IMR-90 (cell line): ENCODE measurements at regions not wholly inside any gene's neighbourhood (a gene's known extent, or its start where the extent isn't known, plus 50 kb on each side); places are given as distances from the start of the nearest gene placed in this dataset.

Experiments
- ATAC-seq: fragments of 200-7000 bp; cut with Tn5 transposase; 2 replicates; pipeline ENCODE4 v1.9.1; 2020; ENCODE audit warnings: low read depth, mild to moderate bottlenecking, moderate library complexity
- BruUV-seq: library from RNA; stranded (reverse); fragments of 400-500 nt; replicated peaks from 2 replicates; lab custom pipeline; 2021; lab: Mats Ljungman, UMichigan
- CTCF ChIA-PET: fragments of 300-600 bp; formaldehyde crosslinking; extraction: SDS; loops from one replicate; lab custom pipeline; 2021; ENCODE audit warnings: antibody characterized with exemption; lab: Yijun Ruan, JAX
- POLR2A ChIA-PET: fragments of 300-600 bp; sonication (Branson Sonifier 250); formaldehyde crosslinking; loops from one replicate; lab custom pipeline; 2022; ENCODE audit warnings: antibody characterized with exemption; ENCODE audit not compliant: unreplicated experiment; lab: Charles Lee
- DNase-seq: peaks from one replicate; pipeline ENCODE4 v3.0.0; 2013
- H2AFZ ChIP-seq: replicated peaks from 2 replicates; pipeline ENCODE3; 2013; ENCODE audit warnings: low read length, mild to moderate bottlenecking; ENCODE audit not compliant: poor library complexity
- H2AK5ac ChIP-seq: 2 replicates; pipeline ENCODE4 v1.6.1; 2013; ENCODE audit warnings: low read depth, low read length, inconsistent platforms
- H2AK9ac ChIP-seq: replicated peaks from 2 replicates; pipeline ENCODE3; 2013; ENCODE audit warnings: mild to moderate bottlenecking, low read depth, low read length, moderate library complexity; ENCODE audit not compliant: poor library complexity
- H2BK120ac ChIP-seq: 2 replicates; pipeline ENCODE4 v1.6.1; 2013; ENCODE audit warnings: low read depth, low read length, inconsistent platforms
- H2BK15ac ChIP-seq: 3 replicates; pipeline ENCODE4 v1.6.1; 2013; ENCODE audit warnings: low read depth, low read length, inconsistent platforms
- H2BK20ac ChIP-seq: 2 replicates; pipeline ENCODE4 v1.6.1; 2013; ENCODE audit warnings: low read depth, mild to moderate bottlenecking, inconsistent platforms, low read length, moderate library complexity
- H2BK5ac ChIP-seq: 2 replicates; pipeline ENCODE4 v1.6.1; 2013; ENCODE audit warnings: mild to moderate bottlenecking, low read depth, low read length, inconsistent platforms; ENCODE audit not compliant: poor library complexity, severe bottlenecking
- H3K14ac ChIP-seq: replicated peaks from 2 replicates; pipeline ENCODE4 v1.6.1; 2013; ENCODE audit warnings: low read depth, low read length, inconsistent platforms
- H3K18ac ChIP-seq: 2 replicates; pipeline ENCODE4 v1.6.1; 2013; ENCODE audit warnings: low read depth, low read length, control low read depth
- H3K23ac ChIP-seq: 2 replicates; pipeline ENCODE4 v1.6.1; 2013; ENCODE audit warnings: low read depth, low read length, inconsistent platforms
- H3K27ac ChIP-seq: 2 replicates; pipeline ENCODE4 v1.5.1; 2013; ENCODE audit warnings: mild to moderate bottlenecking, control low read depth, low read length; ENCODE audit not compliant: insufficient read depth
- H3K27me3 ChIP-seq: 2 replicates; pipeline ENCODE4 v1.6.1; 2013; ENCODE audit warnings: low read length; ENCODE audit not compliant: control insufficient read depth, insufficient read depth
- H3K36me3 ChIP-seq: 2 replicates; pipeline ENCODE4 v1.6.1; 2013; ENCODE audit warnings: low read length, mixed read lengths; ENCODE audit not compliant: control insufficient read depth, insufficient read depth
- H3K4ac ChIP-seq: 2 replicates; pipeline ENCODE4 v1.6.1; 2013; ENCODE audit warnings: low read depth, low read length, inconsistent platforms
- H3K4me1 ChIP-seq: 2 replicates; pipeline ENCODE4 v1.6.1; 2013; ENCODE audit warnings: low read length, mixed read lengths; ENCODE audit not compliant: control insufficient read depth, insufficient read depth
- H3K4me2 ChIP-seq: 2 replicates; pipeline ENCODE4 v1.6.1; 2013; ENCODE audit warnings: low read depth, mild to moderate bottlenecking, control low read depth, low read length, moderate library complexity
- H3K4me3 ChIP-seq: 2 replicates; pipeline ENCODE4 v1.5.1; 2013; ENCODE audit warnings: low read depth, mild to moderate bottlenecking, control low read depth, low read length, moderate library complexity; ENCODE audit not compliant: insufficient read depth
- H3K56ac ChIP-seq: 2 replicates; pipeline ENCODE4 v1.6.1; 2013; ENCODE audit warnings: low read length, inconsistent platforms; ENCODE audit not compliant: insufficient read depth; ENCODE audit errors: extremely low read depth
- H3K79me1 ChIP-seq, 2 experiments: 2 replicates each; pipeline ENCODE4 v1.6.1; 2013; ENCODE audit warnings: low read length in 2 of 2, inconsistent platforms in 1 of 2, low read depth in 1 of 2
- H3K9ac ChIP-seq: 2 replicates; pipeline ENCODE4 v1.6.1; 2013; ENCODE audit warnings: low read depth, low read length, control low read depth
- H3K9me1 ChIP-seq: 2 replicates; pipeline ENCODE4 v1.6.1; 2013; ENCODE audit warnings: low read length, inconsistent platforms; ENCODE audit not compliant: insufficient read depth
- H3K9me3 ChIP-seq: 2 replicates; pipeline ENCODE4 v1.6.1; 2013; ENCODE audit warnings: low read length; ENCODE audit not compliant: control insufficient read depth, insufficient read depth
- H4K20me1 ChIP-seq: 2 replicates; pipeline ENCODE4 v1.6.1; 2013; ENCODE audit warnings: low read length, inconsistent platforms; ENCODE audit not compliant: insufficient read depth
- H4K5ac ChIP-seq: 2 replicates; pipeline ENCODE4 v1.6.1; 2013; ENCODE audit warnings: mild to moderate bottlenecking, low read depth, low read length, control low read depth
- H4K8ac ChIP-seq, 2 experiments: 2 replicates each; pipeline ENCODE4 v1.6.1; 2013; ENCODE audit warnings: low read depth in 2 of 2, low read length in 2 of 2, control low read depth in 1 of 2, inconsistent platforms in 1 of 2
- H4K91ac ChIP-seq: 2 replicates; pipeline ENCODE4 v1.6.1; 2013; ENCODE audit warnings: low read depth, low read length, inconsistent platforms; ENCODE audit not compliant: insufficient read depth
- BHLHE40 ChIP-seq: fragments of 150-350 bp; IDR thresholded peaks from 2 replicates; pipeline ENCODE4 v1.6.1; 2016; ENCODE audit warnings: mild to moderate bottlenecking, low read depth, low read length
- CEBPB ChIP-seq: IDR thresholded peaks from 2 replicates; pipeline ENCODE4 v1.6.1; 2012; ENCODE audit warnings: low read depth, low read length, improper control_type of control experiment
- CHD1 ChIP-seq: IDR thresholded peaks from 2 replicates; pipeline ENCODE4 v1.6.1; 2012; ENCODE audit warnings: low read depth, low read length, improper control_type of control experiment
- CTCF ChIP-seq: conservative IDR thresholded peaks from 2 replicates; pipeline ENCODE4 v1.5.1; 2012; ENCODE audit warnings: mild to moderate bottlenecking, low read depth, low read length, improper control_type of control experiment
- ELK1 ChIP-seq: fragments of 150-350 bp; IDR thresholded peaks from 2 replicates; pipeline ENCODE4 v1.6.1; 2016; ENCODE audit warnings: low read depth, mild to moderate bottlenecking, low read length, moderate library complexity, borderline replicate concordance
- FOS ChIP-seq: fragments of 150-350 bp; IDR thresholded peaks from 2 replicates; pipeline ENCODE4 v1.6.1; 2016; ENCODE audit warnings: low read depth, low read length
- MAFK ChIP-seq: IDR thresholded peaks from 2 replicates; pipeline ENCODE4 v1.6.1; 2012; ENCODE audit warnings: low read depth, low read length, improper control_type of control experiment
- MAZ ChIP-seq: IDR thresholded peaks from 2 replicates; pipeline ENCODE4 v1.6.1; 2012; ENCODE audit warnings: low read depth, mild to moderate bottlenecking, low read length, improper control_type of control experiment, moderate library complexity, borderline replicate concordance
- MXI1 ChIP-seq: IDR thresholded peaks from 2 replicates; pipeline ENCODE4 v1.6.1; 2012; ENCODE audit warnings: low read depth, mild to moderate bottlenecking, low read length, moderate library complexity, borderline replicate concordance
- NFE2L2 ChIP-seq: fragments of 150-350 bp; IDR thresholded peaks from 2 replicates; pipeline ENCODE4 v1.6.1; 2016; ENCODE audit warnings: low read depth, mild to moderate bottlenecking, low read length
- POLR2A ChIP-seq: IDR thresholded peaks from 2 replicates; pipeline ENCODE4 v1.6.1; 2012; ENCODE audit warnings: mild to moderate bottlenecking, low read depth, low read length
- RAD21 ChIP-seq: IDR thresholded peaks from 2 replicates; pipeline ENCODE4 v1.6.1; 2012; ENCODE audit warnings: low read length, improper control_type of control experiment
- RCOR1 ChIP-seq: IDR thresholded peaks from 2 replicates; pipeline ENCODE4 v1.6.1; 2012; ENCODE audit warnings: mild to moderate bottlenecking, low read length, improper control_type of control experiment; ENCODE audit not compliant: insufficient replicate concordance
- RFX5 ChIP-seq: IDR thresholded peaks from 2 replicates; pipeline ENCODE4 v1.8.0; 2012; ENCODE audit warnings: low read depth, mild to moderate bottlenecking, low read length, moderate library complexity
- SMC3 ChIP-seq: fragments of 150-350 bp; IDR thresholded peaks from 2 replicates; pipeline ENCODE4 v1.6.1; 2016; ENCODE audit warnings: low read depth, mild to moderate bottlenecking, antibody characterized with exemption, low read length, moderate library complexity
- USF2 ChIP-seq: fragments of 150-350 bp; IDR thresholded peaks from 2 replicates; pipeline ENCODE4 v1.6.1; 2017; ENCODE audit warnings: mild to moderate bottlenecking, antibody characterized with exemption, low read length, low read depth
- WGBS, 2 experiments: methylation state at CpG; one replicate each; pipeline versions ENCODE4 v1.1.5 to v1.1.7; 2013; ENCODE audit warnings: missing lambda C conversion rate in 2 of 2; ENCODE audit not compliant: insufficient read length in 1 of 2; ENCODE audit errors: extremely low coverage in 2 of 2; 5-methylcytosine and 5-hydroxymethylcytosine counted together
- dilution Hi-C: fragments of 300-500 bp; cut with HindIII; formaldehyde crosslinking; loops from one replicate; pipeline ENCODE4 v1.14.3; 2018; ENCODE audit warnings: low sequenced_read_pairs; ENCODE audit not compliant: unreplicated experiment
- in situ Hi-C: fragments of 300-500 bp; cut with MboI; formaldehyde crosslinking; loops from 3 replicates; pipeline ENCODE4 v1.14.3; 2019; ENCODE audit warnings: low sequenced_read_pairs, inconsistent platforms, mixed read lengths
- intact Hi-C: fragments of 100-400 bp; cut with micrococcal nuclease; formaldehyde crosslinking; loops from 2 replicates; pipeline ENCODE4 v1.10.0; 2022

- no peak overlapping the region for H3K18ac ChIP-seq
- no peaks in the 10 kb centered on the region for H4K20me1 ChIP-seq
- no peak overlapping the region for H3K4ac ChIP-seq
- TF ChIP-seq RAD21 (no peak), NFE2L2 (no peak), MAFK (no peak), FOS (no peak), POLR2A (no peak), RCOR1 (no peak), ELK1 (no peak), USF2 (no peak), MXI1 (no peak), CHD1 (no peak), MAZ (no peak), CEBPB (no peak), CTCF (no peak), SMC3 (no peak), RFX5 (no peak), BHLHE40 (no peak)
- no peak for DNase-seq
- no CpG with 5 or more reads among the region's 1 CpG for WGBS, 2 experiments
- H3K4me2 ChIP-seq: no peak overlapping the region
- no TSS peak for BruUV-seq
- H2AK9ac ChIP-seq: no peak overlapping the region
- CTCF ChIA-PET: no interaction called here
- no peaks in the 10 kb centered on the region for H3K36me3 ChIP-seq
- no peaks in the 10 kb centered on the region for H3K9me3 ChIP-seq
- intact Hi-C loops: no loop called here
- H4K91ac ChIP-seq: no peak overlapping the region
- no peak overlapping the region for H3K9ac ChIP-seq
- H3K79me1 ChIP-seq: no peaks in the 10 kb centered on the region
- H2BK5ac ChIP-seq: no peak overlapping the region
- no peak overlapping the region for H2AK5ac ChIP-seq
- H2BK15ac ChIP-seq: no peak overlapping the region
- no peak overlapping the region for H4K5ac ChIP-seq
- dilution Hi-C loops: no loop called here
- no peak overlapping the region for H2AFZ ChIP-seq
- no peak overlapping the region for H2BK20ac ChIP-seq
- in situ Hi-C loops: no loop called here
- no peak overlapping the region for H3K4me3 ChIP-seq
- H3K27ac ChIP-seq: no peak overlapping the region
- ATAC-seq: no peak
- POLR2A ChIA-PET: no interaction called here
- H3K9me1 ChIP-seq: no peaks in the 10 kb centered on the region
- no peak overlapping the region for H2BK120ac ChIP-seq
- no peak overlapping the region for H4K8ac ChIP-seq
- H3K23ac ChIP-seq: no peak overlapping the region
- H3K4me1 ChIP-seq: no peaks in the 10 kb centered on the region
- no peak overlapping the region for H3K14ac ChIP-seq
- no peak overlapping the region for H3K56ac ChIP-seq
- no peaks in the 10 kb centered on the region for H3K27me3 ChIP-seq
Measured at GRCh38 chrX:56397636-56398035, 165.5 kb downstream of the KLF8 start.
